HG02571 (cell line): ENCODE measurements at regions not wholly inside any gene's neighbourhood (a gene's known extent, or its start where the extent isn't known, plus 50 kb on each side); places are given as distances from the start of the nearest gene placed in this dataset.

ENCODE experiments used
- ATAC-seq: cut with Tn5 transposase; IDR thresholded peaks from one replicate; pipeline ENCODE4 v1.9.1; 2021; ENCODE audit warnings: mild to moderate bottlenecking, moderate library complexity; ENCODE audit not compliant: unreplicated experiment

GRCh38 chr22:22433770-22434169 lies 74.8 kb downstream of the ZNF280B start:
- no peak for ATAC-seq
